HG02943 (cell line): ENCODE measurements at regions not wholly inside any gene's neighbourhood (a gene's known extent, or its start where the extent isn't known, plus 50 kb on each side); places are given as distances from the start of the nearest gene placed in this dataset.

Experiments
- ATAC-seq: cut with Tn5 transposase; IDR thresholded peaks from one replicate; pipeline ENCODE4 v1.9.1; 2021; ENCODE audit warnings: mild to moderate bottlenecking, low read depth, moderate library complexity; ENCODE audit not compliant: unreplicated experiment

- no peak for ATAC-seq
Observed at GRCh38 chr3:76378789-76379188, 593.4 kb upstream of the ZNF717 start.

GRCh38 chr3:76383781-76384180 is 598.4 kb upstream of the ZNF717 start:
- ATAC-seq: no peak

GRCh38 chr3:76387000-76387399 is 601.7 kb upstream of the ZNF717 start:
- no peak for ATAC-seq

- no peak for ATAC-seq
Observed at GRCh38 chr3:76400141-76400540, 614.8 kb upstream of the ZNF717 start.

- ATAC-seq: no peak
Observed at GRCh38 chr3:76402926-76403325, 617.6 kb upstream of the ZNF717 start.

- ATAC-seq: no peak
Observed at GRCh38 chr3:76403556-76403955, 618.2 kb upstream of the ZNF717 start.

GRCh38 chr3:76405196-76405595 is 619.8 kb upstream of the ZNF717 start:
- no peak for ATAC-seq

GRCh38 chr3:76410762-76411281 is 625.5 kb upstream of the ZNF717 start:
- no peak for ATAC-seq

- no peak for ATAC-seq
Observed at GRCh38 chr3:76415384-76415783, 624.5 kb upstream of the ROBO2 start.

- ATAC-seq: no peak
Observed at GRCh38 chr3:76429581-76430177, 610.2 kb upstream of the ROBO2 start.

GRCh38 chr3:76432396-76432795 is 607.5 kb upstream of the ROBO2 start:
- ATAC-seq: no peak

GRCh38 chr3:76436894-76437293 is 603.0 kb upstream of the ROBO2 start:
- ATAC-seq: no peak

- no peak for ATAC-seq
Observed at GRCh38 chr3:76438971-76439370, 600.9 kb upstream of the ROBO2 start.

GRCh38 chr3:76442374-76442915 is 597.5 kb upstream of the ROBO2 start:
- ATAC-seq: no peak

GRCh38 chr3:76456322-76456721 is 583.6 kb upstream of the ROBO2 start:
- no peak for ATAC-seq

GRCh38 chr3:76463501-76463900 is 576.4 kb upstream of the ROBO2 start:
- ATAC-seq: no peak

GRCh38 chr3:76470285-76470684 is 569.6 kb upstream of the ROBO2 start:
- no peak for ATAC-seq

- no peak for ATAC-seq
Observed at GRCh38 chr3:76474632-76475031, 565.3 kb upstream of the ROBO2 start.

- ATAC-seq: no peak
Observed at GRCh38 chr3:76479161-76479650, 560.7 kb upstream of the ROBO2 start.

GRCh38 chr3:76482510-76482909 is 557.4 kb upstream of the ROBO2 start:
- no peak for ATAC-seq

- no peak for ATAC-seq
Observed at GRCh38 chr3:76487446-76487845, 552.5 kb upstream of the ROBO2 start.

- ATAC-seq: no peak
Observed at GRCh38 chr3:76490064-76490463, 549.8 kb upstream of the ROBO2 start.
